B cell (primary cell): ENCODE measurements at regions not wholly inside any gene's neighbourhood (a gene's known extent, or its start where the extent isn't known, plus 50 kb on each side); places are given as distances from the start of the nearest gene placed in this dataset.

Experiments used
- ATAC-seq: fragments of 200-7000 bp; cut with Tn5 transposase; one replicate; pipeline ENCODE4 v1.10.0; 2021; ENCODE audit warnings: low read depth, mild to moderate bottlenecking, moderate number of reproducible peaks, moderate library complexity
- CTCF ChIA-PET: fragments of 350-600 bp; sonication (Branson Sonifier 250); formaldehyde crosslinking; loops from one replicate; lab custom pipeline; 2021; ENCODE audit warnings: antibody characterized with exemption, inconsistent platforms; lab: Charles Lee
- POLR2A ChIA-PET: fragments of 350-600 bp; sonication (Branson Sonifier 250); formaldehyde crosslinking; loops from one replicate; lab custom pipeline; 2021; ENCODE audit warnings: antibody characterized with exemption; lab: Charles Lee
- DNase-seq: peaks from one replicate; pipeline ENCODE4 v3.0.0; 2013
- H2AFZ ChIP-seq: 2 replicates; pipeline ENCODE4 v1.6.1; 2012; ENCODE audit warnings: mild to moderate bottlenecking, low read depth, low read length; ENCODE audit not compliant: insufficient read depth, poor library complexity, severe bottlenecking
- H3K27ac ChIP-seq, 2 donors: 1 replicate in 1 of 2; 2 replicates in 1 of 2; pipeline ENCODE4 v1.5.1; 2012 to 2013; ENCODE audit warnings: low read length in 2 of 2, mild to moderate bottlenecking in 2 of 2, moderate library complexity in 1 of 2
- H3K27me3 ChIP-seq, 4 experiments: fragments of 200-600 bp in 1 of 4; sonication (generic) in 1 of 4; replicated peaks in 1 of 4; 1 replicate in 2 of 4; 2 replicates in 2 of 4; pipeline versions ENCODE4 v1.6.1 to v1.7.0; 2013 to 2016; ENCODE audit warnings: low read length in 3 of 4, mild to moderate bottlenecking in 2 of 4, mixed read lengths in 1 of 4, moderate library complexity in 1 of 4; ENCODE audit not compliant: insufficient read depth in 4 of 4, control insufficient read depth in 3 of 4; ENCODE audit errors: control extremely low read depth in 1 of 4
- H3K36me3 ChIP-seq, 2 experiments: replicated peaks in 1 of 2; 1 replicate in 1 of 2; 2 replicates in 1 of 2; pipeline versions ENCODE4 v1.6.1 to v1.7.1; 2013; ENCODE audit warnings: low read length in 1 of 2; ENCODE audit not compliant: insufficient read depth in 2 of 2, control insufficient read depth in 1 of 2; ENCODE audit errors: control extremely low read depth in 1 of 2, extremely low read depth in 1 of 2
- H3K4me1 ChIP-seq, 2 donors: fragments of 200-600 bp in 1 of 2; sonication (generic) in 1 of 2; 1 replicate in 1 of 2; 2 replicates in 1 of 2; pipeline versions ENCODE4 v1.5.1 to v1.6.1; 2013 to 2017; ENCODE audit warnings: low read length in 2 of 2; ENCODE audit not compliant: control insufficient read depth in 2 of 2, insufficient read depth in 2 of 2
- H3K4me2 ChIP-seq: replicated peaks from 2 replicates; pipeline ENCODE3; 2012; ENCODE audit warnings: mild to moderate bottlenecking, low read depth, low read length; ENCODE audit not compliant: poor library complexity, severe bottlenecking
- H3K4me3 ChIP-seq, 5 experiments: fragments of 200-600 bp in 1 of 5; sonication (generic) in 1 of 5; 1 replicate in 3 of 5; 2 replicates in 2 of 5; pipeline versions ENCODE4 v1.5.1 to v1.7.0; 2011 to 2016; ENCODE audit warnings: low read length in 4 of 5, mild to moderate bottlenecking in 4 of 5, low read depth in 2 of 5, control low read depth in 1 of 5, moderate library complexity in 1 of 5; ENCODE audit not compliant: insufficient read depth in 1 of 5; ENCODE audit errors: control extremely low read depth in 1 of 5, extremely low read depth in 1 of 5
- H3K79me2 ChIP-seq: fragments of 200-600 bp; sonication (generic); one replicate; pipeline ENCODE4 v1.6.0; 2016; ENCODE audit warnings: low read length; ENCODE audit not compliant: control insufficient read depth, insufficient read depth
- H3K9ac ChIP-seq: fragments of 200-600 bp; sonication (generic); 2 replicates; pipeline ENCODE4 v1.6.1; 2017; ENCODE audit warnings: mild to moderate bottlenecking, low read length, moderate library complexity
- H3K9me3 ChIP-seq, 3 donors: one replicate each; pipeline versions ENCODE4 v1.6.1 to v1.7.1; 2013; ENCODE audit warnings: low read length in 2 of 3; ENCODE audit not compliant: control insufficient read depth in 2 of 3, insufficient read depth in 1 of 3; ENCODE audit errors: control extremely low read depth in 1 of 3
- H4K20me1 ChIP-seq: 2 replicates; pipeline ENCODE4 v1.6.0; 2012; ENCODE audit warnings: mild to moderate bottlenecking, low read length; ENCODE audit not compliant: insufficient read depth, control insufficient read depth, poor library complexity, severe bottlenecking
- H3K27ac Mint-ChIP-seq: one replicate; pipeline ENCODE4 v1.8.0; 2021; ENCODE audit warnings: mixed read lengths
- H3K27me3 Mint-ChIP-seq: one replicate; pipeline ENCODE4 v1.8.0; 2021; ENCODE audit warnings: mixed read lengths
- H3K4me1 Mint-ChIP-seq: one replicate; pipeline ENCODE4 v1.8.0; 2021; ENCODE audit warnings: mixed read lengths
- H3K4me3 Mint-ChIP-seq: one replicate; pipeline ENCODE4 v1.8.0; 2021; ENCODE audit warnings: mixed read lengths
- H3K9me3 Mint-ChIP-seq: one replicate; pipeline ENCODE4 v1.8.0; 2022; ENCODE audit warnings: mixed read lengths; ENCODE audit not compliant: insufficient read depth
- CTCF ChIP-seq: fragments of 200-600 bp; IDR thresholded peaks from one replicate; pipeline ENCODE4 v1.8.0; 2022; ENCODE audit warnings: antibody characterized with exemption, mild to moderate bottlenecking
- EZH2 ChIP-seq: IDR thresholded peaks from 2 replicates; pipeline ENCODE4 v1.6.1; 2012; ENCODE audit warnings: borderline replicate concordance, low read depth, mild to moderate bottlenecking, moderate library complexity, low read length; ENCODE audit not compliant: insufficient read depth, poor library complexity, severe bottlenecking
- WGBS: methylation state at CpG from one replicate; pipeline ENCODE4 v1.1.5; 2013; ENCODE audit warnings: missing lambda C conversion rate; ENCODE audit not compliant: insufficient coverage; 5-methylcytosine and 5-hydroxymethylcytosine counted together
- intact Hi-C: fragments of 100-400 bp; cut with micrococcal nuclease; formaldehyde crosslinking; loops from one replicate; pipeline ENCODE4 v1.10.0; 2022

GRCh38 chrY:15552074-15552473 lies 1027.7 kb downstream of the NLGN4Y start:
- Histone ChIP-seq H3K27me3 (no peaks in the 10 kb centered on the region), H4K20me1 (no peaks in the 10 kb centered on the region), H3K36me3 (no peaks in the 10 kb centered on the region), H3K4me3 (no peak overlapping the region), H3K4me1 (no peaks in the 10 kb centered on the region), H3K4me2 (no peak overlapping the region), H2AFZ (no peak overlapping the region), H3K27ac (no peak overlapping the region), H3K79me2 (no peaks in the 10 kb centered on the region), H3K9ac (no peak overlapping the region), H3K9me3 (no peaks in the 10 kb centered on the region)
- CTCF ChIA-PET = no interaction called here
- Mint-ChIP-seq H3K27me3 (no peaks in the 10 kb centered on the region), H3K9me3 (no peaks in the 10 kb centered on the region), H3K4me3 (no peak overlapping the region), H3K4me1 (no peaks in the 10 kb centered on the region), H3K27ac (no peak overlapping the region)
- WGBS = no CpG with 5 or more reads among the region's 2 CpGs
- DNase-seq = no peak
- intact Hi-C loops = no loop called here
- ATAC-seq = no peak
- TF ChIP-seq EZH2 (no peak), CTCF (no peak)
- POLR2A ChIA-PET = no interaction called here

DNA sequence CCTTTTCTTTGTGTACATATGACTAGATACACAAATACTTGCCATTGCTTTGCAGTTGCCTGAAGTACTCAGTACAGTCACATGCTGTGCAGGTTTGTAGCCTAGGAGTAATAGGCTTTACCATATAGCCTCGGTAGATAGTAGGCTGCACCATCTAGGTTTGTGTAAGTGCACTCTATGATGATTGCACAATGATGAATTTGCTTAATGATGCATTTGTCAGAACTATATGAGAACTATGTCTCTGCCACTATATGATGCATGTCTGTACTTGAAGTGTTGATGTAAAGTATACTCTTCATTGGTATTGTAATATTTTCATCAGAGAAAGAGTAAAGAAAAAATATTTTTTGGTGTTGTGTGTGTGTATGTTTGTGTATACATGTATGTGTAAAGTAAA lies 1030.7 kb downstream of the NLGN4Y start:
- POLR2A ChIA-PET = no interaction called here
- H3K79me2 ChIP-seq = no peaks in the 10 kb centered on the region
- DNase-seq = no peak
- H3K4me3 ChIP-seq = no peak overlapping the region
- H3K4me2 ChIP-seq = no peak overlapping the region
- Mint-ChIP-seq H3K27me3 (no peaks in the 10 kb centered on the region), H3K27ac (no peak overlapping the region), H3K4me3 (no peak overlapping the region), H3K9me3 (no peaks in the 10 kb centered on the region), H3K4me1 (no peaks in the 10 kb centered on the region)
- no peaks in the 10 kb centered on the region for H4K20me1 ChIP-seq
- H3K27ac ChIP-seq = no peak overlapping the region
- no peak overlapping the region for H3K9ac ChIP-seq
- CTCF ChIA-PET = no interaction called here
- no peaks in the 10 kb centered on the region for H3K4me1 ChIP-seq
- H3K36me3 ChIP-seq = no peaks in the 10 kb centered on the region
- intact Hi-C loops = no loop called here
- ATAC-seq = no peak
- no peak overlapping the region for H2AFZ ChIP-seq
- H3K27me3 ChIP-seq = no peaks in the 10 kb centered on the region
- no peak for TF ChIP-seq CTCF
- TF ChIP-seq EZH2 = no peak
- WGBS = no CpG with 5 or more reads among the region's 1 CpG
- no peaks in the 10 kb centered on the region for H3K9me3 ChIP-seq
